ENCODE measurements at regions not wholly inside any gene's neighbourhood (a gene's known extent, or its start where the extent isn't known, plus 50 kb on each side); places are given as distances from the start of the nearest gene placed in this dataset.

DNA sequence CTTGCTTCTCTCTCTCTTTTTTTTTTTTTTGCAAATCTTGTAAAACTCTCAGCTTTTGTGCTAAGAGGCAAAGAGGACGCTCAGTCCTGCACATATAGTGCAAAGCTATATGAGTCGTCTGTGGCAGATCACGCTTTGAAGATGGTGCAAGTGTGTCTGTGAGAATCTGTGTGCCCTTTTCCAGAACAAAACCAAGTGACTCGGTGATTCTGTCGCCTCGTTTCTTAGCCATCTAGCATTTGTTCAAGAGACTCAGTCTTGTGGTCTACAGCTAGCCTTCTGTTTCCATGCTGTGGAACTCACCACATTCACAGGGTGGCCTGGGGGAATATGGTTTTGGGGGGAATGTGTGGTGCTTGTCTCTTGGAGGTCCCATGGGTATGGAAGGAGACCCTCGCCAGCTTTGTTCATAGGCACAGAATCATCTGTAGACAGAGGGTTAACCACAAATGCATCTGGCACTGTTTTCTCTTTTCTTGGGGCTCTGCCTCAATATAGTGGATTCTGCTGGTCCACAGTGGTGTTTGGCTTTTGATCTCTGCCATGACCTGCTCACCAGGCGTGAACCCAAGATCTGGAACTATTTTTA lies 82.1 kb downstream of the C9orf152 start:
- no peak for ATAC-seq
- BruUV-seq (replicated peaks): TSS peak; percentile 68
- Histone ChIP-seq H3K79me2 (ENCODE audit: insufficient read depth, low read length) (peaks cover 52% of the 10 kb centered on the region), H3K9me3 (ENCODE audit: low read length) (no peaks in the 10 kb centered on the region), H4K20me1 (ENCODE audit: insufficient read depth, low read length) (peaks cover 11% of the 10 kb centered on the region; the same call in 1 of the 2 replicates), H3K27me3 (ENCODE audit: control insufficient read depth in 1 of 2, insufficient read depth in 2 of 2, low read length in 2 of 2) (no peaks in the 10 kb centered on the region; a peak in 1 of 5 replicates), H2AFZ (ENCODE audit: low read length) (no peak overlapping the region), H3K9ac (ENCODE audit: insufficient read depth, low read depth, low read length) (peak overlapping the region; percentile 90), H3K4me3 (replicated peaks in 1 of 3; ENCODE audit: insufficient read depth in 1 of 3, low read depth in 2 of 3, low read length in 3 of 3) (peak overlapping the region; percentile 58 to 82 (median 76)), H3K27ac (ENCODE audit: extremely low read length, insufficient read depth, low read length) (peak overlapping the region; percentile 74), H3K4me1 (ENCODE audit: insufficient read depth, low read length) (peaks cover 64% of the 10 kb centered on the region), H3K36me3 (replicated peaks in 1 of 2; ENCODE audit: control insufficient read depth in 1 of 2, insufficient read depth in 2 of 2, low read length in 2 of 2) (no peaks in the 10 kb centered on the region), H3K4me2 (ENCODE audit: low read depth, low read length) (peak overlapping the region; percentile 98)
- POLR2A ChIA-PET: interaction anchor here (0.6 to 3.9 kb wide), 9 partner anchors 10 to 418 kb away, joined by 3 to 35 read pairs (median 4); partner anchors contain the start of gene TXN
- FAIRE-seq: no peak
- in situ Hi-C loops (cut with HindIII; ENCODE audit: extremely low pct_ligation_motif_present, low pct_unique_long_range_greater_than_20kb): no loop called here
- DNase-seq (ENCODE audit: low spot score): no peak
- WGBS (ENCODE audit: low lambda C conversion rate): 2% methylated on average over 8 of the region's 8 CpGs
- intact Hi-C loops (cut with micrococcal nuclease; ENCODE audit: unreplicated experiment): loop anchor here (1.0 to 2.0 kb wide), 3 partner anchors 10 to 67 kb away; no protein-coding TSS in a partner anchor
- CTCF ChIA-PET (ENCODE audit: low intra/inter-chr PET ratio, low total read pairs): no interaction called here
- TF ChIP-seq, protein P1, sequence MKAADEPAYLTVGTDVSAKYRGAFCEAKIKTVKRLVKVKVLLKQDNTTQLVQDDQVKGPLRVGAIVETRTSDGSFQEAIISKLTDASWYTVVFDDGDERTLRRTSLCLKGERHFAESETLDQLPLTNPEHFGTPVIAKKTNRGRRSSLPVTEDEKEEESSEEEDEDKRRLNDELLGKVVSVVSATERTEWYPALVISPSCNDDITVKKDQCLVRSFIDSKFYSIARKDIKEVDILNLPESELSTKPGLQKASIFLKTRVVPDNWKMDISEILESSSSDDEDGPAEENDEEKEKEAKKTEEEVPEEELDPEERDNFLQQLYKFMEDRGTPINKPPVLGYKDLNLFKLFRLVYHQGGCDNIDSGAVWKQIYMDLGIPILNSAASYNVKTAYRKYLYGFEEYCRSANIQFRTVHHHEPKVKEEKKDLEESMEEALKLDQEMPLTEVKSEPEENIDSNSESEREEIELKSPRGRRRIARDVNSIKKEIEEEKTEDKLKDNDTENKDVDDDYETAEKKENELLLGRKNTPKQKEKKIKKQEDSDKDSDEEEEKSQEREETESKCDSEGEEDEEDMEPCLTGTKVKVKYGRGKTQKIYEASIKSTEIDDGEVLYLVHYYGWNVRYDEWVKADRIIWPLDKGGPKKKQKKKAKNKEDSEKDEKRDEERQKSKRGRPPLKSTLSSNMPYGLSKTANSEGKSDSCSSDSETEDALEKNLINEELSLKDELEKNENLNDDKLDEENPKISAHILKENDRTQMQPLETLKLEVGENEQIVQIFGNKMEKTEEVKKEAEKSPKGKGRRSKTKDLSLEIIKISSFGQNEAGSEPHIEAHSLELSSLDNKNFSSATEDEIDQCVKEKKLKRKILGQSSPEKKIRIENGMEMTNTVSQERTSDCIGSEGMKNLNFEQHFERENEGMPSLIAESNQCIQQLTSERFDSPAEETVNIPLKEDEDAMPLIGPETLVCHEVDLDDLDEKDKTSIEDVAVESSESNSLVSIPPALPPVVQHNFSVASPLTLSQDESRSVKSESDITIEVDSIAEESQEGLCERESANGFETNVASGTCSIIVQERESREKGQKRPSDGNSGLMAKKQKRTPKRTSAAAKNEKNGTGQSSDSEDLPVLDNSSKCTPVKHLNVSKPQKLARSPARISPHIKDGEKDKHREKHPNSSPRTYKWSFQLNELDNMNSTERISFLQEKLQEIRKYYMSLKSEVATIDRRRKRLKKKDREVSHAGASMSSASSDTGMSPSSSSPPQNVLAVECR (CRISPR knock-in tag; IDR thresholded peaks at IDR 0.05; ENCODE audit: borderline replicate concordance): no peak
- TF ChIP-seq, protein P2, sequence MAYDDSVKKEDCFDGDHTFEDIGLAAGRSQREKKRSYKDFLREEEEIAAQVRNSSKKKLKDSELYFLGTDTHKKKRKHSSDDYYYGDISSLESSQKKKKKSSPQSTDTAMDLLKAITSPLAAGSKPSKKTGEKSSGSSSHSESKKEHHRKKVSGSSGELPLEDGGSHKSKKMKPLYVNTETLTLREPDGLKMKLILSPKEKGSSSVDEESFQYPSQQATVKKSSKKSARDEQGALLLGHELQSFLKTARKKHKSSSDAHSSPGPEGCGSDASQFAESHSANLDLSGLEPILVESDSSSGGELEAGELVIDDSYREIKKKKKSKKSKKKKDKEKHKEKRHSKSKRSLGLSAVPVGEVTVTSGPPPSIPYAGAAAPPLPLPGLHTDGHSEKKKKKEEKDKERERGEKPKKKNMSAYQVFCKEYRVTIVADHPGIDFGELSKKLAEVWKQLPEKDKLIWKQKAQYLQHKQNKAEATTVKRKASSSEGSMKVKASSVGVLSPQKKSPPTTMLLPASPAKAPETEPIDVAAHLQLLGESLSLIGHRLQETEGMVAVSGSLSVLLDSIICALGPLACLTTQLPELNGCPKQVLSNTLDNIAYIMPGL (CRISPR knock-in tag; IDR thresholded peaks at IDR 0.05; ENCODE audit: borderline replicate concordance in 1 of 2, low read depth in 1 of 2): 0 out of 4 replicates have a peak, but pooled peaks of 1 of the 2 experiments have one; percentile 13
- TF ChIP-seq MAFF (IDR thresholded peaks at IDR 0.05; ENCODE audit: low read depth, low read length) (no peak), ASH2L (IDR thresholded peaks at IDR 0.05; ENCODE audit: insufficient read length, low read depth, low read length) (no peak), ZNF558 (CRISPR knock-in tag; IDR thresholded peaks at IDR 0.05; ENCODE audit: borderline replicate concordance) (0 out of 2 replicates have a peak, but pooled peaks have one; percentile 5), ZNF879 (CRISPR knock-in tag; IDR thresholded peaks at IDR 0.05) (0 out of 2 replicates have a peak, but pooled peaks have one; percentile 17)
- TF ChIP-seq, protein P3, sequence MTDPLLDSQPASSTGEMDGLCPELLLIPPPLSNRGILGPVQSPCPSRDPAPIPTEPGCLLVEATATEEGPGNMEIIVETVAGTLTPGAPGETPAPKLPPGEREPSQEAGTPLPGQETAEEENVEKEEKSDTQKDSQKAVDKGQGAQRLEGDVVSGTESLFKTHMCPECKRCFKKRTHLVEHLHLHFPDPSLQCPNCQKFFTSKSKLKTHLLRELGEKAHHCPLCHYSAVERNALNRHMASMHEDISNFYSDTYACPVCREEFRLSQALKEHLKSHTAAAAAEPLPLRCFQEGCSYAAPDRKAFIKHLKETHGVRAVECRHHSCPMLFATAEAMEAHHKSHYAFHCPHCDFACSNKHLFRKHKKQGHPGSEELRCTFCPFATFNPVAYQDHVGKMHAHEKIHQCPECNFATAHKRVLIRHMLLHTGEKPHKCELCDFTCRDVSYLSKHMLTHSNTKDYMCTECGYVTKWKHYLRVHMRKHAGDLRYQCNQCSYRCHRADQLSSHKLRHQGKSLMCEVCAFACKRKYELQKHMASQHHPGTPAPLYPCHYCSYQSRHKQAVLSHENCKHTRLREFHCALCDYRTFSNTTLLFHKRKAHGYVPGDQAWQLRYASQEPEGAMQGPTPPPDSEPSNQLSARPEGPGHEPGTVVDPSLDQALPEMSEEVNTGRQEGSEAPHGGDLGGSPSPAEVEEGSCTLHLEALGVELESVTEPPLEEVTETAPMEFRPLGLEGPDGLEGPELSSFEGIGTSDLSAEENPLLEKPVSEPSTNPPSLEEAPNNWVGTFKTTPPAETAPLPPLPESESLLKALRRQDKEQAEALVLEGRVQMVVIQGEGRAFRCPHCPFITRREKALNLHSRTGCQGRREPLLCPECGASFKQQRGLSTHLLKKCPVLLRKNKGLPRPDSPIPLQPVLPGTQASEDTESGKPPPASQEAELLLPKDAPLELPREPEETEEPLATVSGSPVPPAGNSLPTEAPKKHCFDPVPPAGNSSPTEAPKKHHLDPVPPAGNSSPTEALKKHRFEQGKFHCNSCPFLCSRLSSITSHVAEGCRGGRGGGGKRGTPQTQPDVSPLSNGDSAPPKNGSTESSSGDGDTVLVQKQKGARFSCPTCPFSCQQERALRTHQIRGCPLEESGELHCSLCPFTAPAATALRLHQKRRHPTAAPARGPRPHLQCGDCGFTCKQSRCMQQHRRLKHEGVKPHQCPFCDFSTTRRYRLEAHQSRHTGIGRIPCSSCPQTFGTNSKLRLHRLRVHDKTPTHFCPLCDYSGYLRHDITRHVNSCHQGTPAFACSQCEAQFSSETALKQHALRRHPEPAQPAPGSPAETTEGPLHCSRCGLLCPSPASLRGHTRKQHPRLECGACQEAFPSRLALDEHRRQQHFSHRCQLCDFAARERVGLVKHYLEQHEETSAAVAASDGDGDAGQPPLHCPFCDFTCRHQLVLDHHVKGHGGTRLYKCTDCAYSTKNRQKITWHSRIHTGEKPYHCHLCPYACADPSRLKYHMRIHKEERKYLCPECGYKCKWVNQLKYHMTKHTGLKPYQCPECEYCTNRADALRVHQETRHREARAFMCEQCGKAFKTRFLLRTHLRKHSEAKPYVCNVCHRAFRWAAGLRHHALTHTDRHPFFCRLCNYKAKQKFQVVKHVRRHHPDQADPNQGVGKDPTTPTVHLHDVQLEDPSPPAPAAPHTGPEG (CRISPR knock-in tag; IDR thresholded peaks at IDR 0.05): no peak
- TF ChIP-seq, protein P4, sequence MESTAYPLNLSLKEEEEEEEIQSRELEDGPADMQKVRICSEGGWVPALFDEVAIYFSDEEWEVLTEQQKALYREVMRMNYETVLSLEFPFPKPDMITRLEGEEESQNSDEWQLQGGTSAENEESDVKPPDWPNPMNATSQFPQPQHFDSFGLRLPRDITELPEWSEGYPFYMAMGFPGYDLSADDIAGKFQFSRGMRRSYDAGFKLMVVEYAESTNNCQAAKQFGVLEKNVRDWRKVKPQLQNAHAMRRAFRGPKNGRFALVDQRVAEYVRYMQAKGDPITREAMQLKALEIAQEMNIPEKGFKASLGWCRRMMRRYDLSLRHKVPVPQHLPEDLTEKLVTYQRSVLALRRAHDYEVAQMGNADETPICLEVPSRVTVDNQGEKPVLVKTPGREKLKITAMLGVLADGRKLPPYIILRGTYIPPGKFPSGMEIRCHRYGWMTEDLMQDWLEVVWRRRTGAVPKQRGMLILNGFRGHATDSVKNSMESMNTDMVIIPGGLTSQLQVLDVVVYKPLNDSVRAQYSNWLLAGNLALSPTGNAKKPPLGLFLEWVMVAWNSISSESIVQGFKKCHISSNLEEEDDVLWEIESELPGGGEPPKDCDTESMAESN (CRISPR knock-in tag; conservative IDR thresholded peaks at IDR 0.05): 0 out of 2 replicates have a peak, but pooled peaks have one; percentile 38
